Activated B cell treated with CpG ODN at 0.5 μM for 24 hours (primary cell): ENCODE measurements at regions not wholly inside any gene's neighbourhood (a gene's known extent, or its start where the extent isn't known, plus 50 kb on each side); places are given as distances from the start of the nearest gene placed in this dataset.

Source experiments
- ATAC-seq: fragments of 200-7000 bp; cut with Tn5 transposase; one replicate; pipeline ENCODE4 v1.10.0; 2021; ENCODE audit warnings: low read depth, mild to moderate bottlenecking, moderate library complexity
- CTCF ChIA-PET: fragments of 350-600 bp; sonication (Branson Sonifier 250); formaldehyde crosslinking; loops from one replicate; lab custom pipeline; 2021; ENCODE audit warnings: antibody characterized with exemption; lab: Charles Lee
- POLR2A ChIA-PET: fragments of 350-600 bp; sonication (Branson Sonifier 250); formaldehyde crosslinking; loops from one replicate; lab custom pipeline; 2021; ENCODE audit warnings: antibody characterized with exemption; lab: Charles Lee
- DNase-seq: peaks from one replicate; pipeline ENCODE4 v3.0.0; 2022
- H3K27ac Mint-ChIP-seq: one replicate; pipeline ENCODE4 v1.8.0; 2020; ENCODE audit warnings: mixed read lengths
- H3K27me3 Mint-ChIP-seq: one replicate; pipeline ENCODE4 v1.8.0; 2021; ENCODE audit warnings: mixed read lengths
- H3K36me3 Mint-ChIP-seq: one replicate; pipeline ENCODE4 v1.8.0; 2021; ENCODE audit warnings: low read depth, mixed read lengths
- H3K4me1 Mint-ChIP-seq: one replicate; pipeline ENCODE4 v1.8.0; 2021; ENCODE audit warnings: mixed read lengths
- H3K4me3 Mint-ChIP-seq: one replicate; pipeline ENCODE4 v1.8.0; 2020; ENCODE audit warnings: mild to moderate bottlenecking, mixed read lengths
- H3K9me3 Mint-ChIP-seq: one replicate; pipeline ENCODE4 v1.8.0; 2020; ENCODE audit warnings: mixed read lengths
- intact Hi-C: fragments of 100-400 bp; cut with micrococcal nuclease; formaldehyde crosslinking; loops from one replicate; pipeline ENCODE4 v1.15.1; 2024
- TF ChIP-seq, protein P1 (sequence below): fragments of 200-600 bp; IDR thresholded peaks from one replicate; pipeline ENCODE4 v1.8.0; 2022; ENCODE audit warnings: antibody characterized with exemption, mild to moderate bottlenecking

DNA sequence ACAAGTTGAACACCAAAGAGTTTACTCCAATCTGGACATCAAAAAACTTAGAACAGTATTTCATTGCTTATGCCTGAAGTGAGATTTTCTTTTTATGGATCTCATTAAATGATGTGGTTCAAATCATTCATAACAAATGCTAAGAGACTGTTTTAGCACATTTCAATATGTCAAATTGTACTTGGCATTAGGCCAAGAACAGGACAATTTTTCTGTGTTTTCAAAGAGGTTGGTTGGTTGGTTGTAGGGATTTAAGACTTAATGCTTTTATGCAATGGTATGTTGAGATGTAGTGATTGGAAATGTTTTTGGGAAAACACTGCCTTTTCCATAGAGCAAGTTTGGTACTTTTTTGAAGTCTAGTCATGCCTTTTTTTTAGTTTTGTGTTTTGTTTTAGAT is 510.4 kb downstream of the ZNF674 start:
- intact Hi-C loops: no loop called here
- TF ChIP-seq, protein P1, sequence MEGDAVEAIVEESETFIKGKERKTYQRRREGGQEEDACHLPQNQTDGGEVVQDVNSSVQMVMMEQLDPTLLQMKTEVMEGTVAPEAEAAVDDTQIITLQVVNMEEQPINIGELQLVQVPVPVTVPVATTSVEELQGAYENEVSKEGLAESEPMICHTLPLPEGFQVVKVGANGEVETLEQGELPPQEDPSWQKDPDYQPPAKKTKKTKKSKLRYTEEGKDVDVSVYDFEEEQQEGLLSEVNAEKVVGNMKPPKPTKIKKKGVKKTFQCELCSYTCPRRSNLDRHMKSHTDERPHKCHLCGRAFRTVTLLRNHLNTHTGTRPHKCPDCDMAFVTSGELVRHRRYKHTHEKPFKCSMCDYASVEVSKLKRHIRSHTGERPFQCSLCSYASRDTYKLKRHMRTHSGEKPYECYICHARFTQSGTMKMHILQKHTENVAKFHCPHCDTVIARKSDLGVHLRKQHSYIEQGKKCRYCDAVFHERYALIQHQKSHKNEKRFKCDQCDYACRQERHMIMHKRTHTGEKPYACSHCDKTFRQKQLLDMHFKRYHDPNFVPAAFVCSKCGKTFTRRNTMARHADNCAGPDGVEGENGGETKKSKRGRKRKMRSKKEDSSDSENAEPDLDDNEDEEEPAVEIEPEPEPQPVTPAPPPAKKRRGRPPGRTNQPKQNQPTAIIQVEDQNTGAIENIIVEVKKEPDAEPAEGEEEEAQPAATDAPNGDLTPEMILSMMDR: no peak
- Mint-ChIP-seq H3K4me1 (no peaks in the 10 kb centered on the region), H3K4me3 (no peak overlapping the region), H3K27ac (no peak overlapping the region), H3K9me3 (no peaks in the 10 kb centered on the region), H3K36me3 (no peaks in the 10 kb centered on the region), H3K27me3 (peaks cover 2% of the 10 kb centered on the region)
- ChIA-PET POLR2A (no interaction called here), CTCF (no interaction called here)
- no peak for DNase-seq
- no peak for ATAC-seq

DNA sequence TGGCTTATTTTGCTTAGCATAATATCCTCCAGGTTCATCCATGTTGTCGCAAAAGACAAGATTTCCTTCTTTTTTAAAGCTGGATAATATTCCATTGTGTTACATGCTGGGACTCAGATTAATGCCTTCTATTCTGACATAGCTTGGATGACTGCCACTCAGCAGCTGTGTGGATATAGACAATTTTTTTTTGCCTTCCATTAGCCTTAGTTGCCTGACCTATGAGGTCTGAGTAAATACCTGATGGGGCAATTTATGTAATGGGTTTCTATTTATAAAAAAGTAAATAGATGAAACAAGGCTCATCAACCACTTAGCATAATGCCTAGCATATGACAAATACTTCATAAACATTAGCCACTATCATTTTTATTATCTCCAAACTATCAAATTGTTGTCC is 515.4 kb downstream of the ZNF674 start:
- POLR2A ChIA-PET: no interaction called here

DNA sequence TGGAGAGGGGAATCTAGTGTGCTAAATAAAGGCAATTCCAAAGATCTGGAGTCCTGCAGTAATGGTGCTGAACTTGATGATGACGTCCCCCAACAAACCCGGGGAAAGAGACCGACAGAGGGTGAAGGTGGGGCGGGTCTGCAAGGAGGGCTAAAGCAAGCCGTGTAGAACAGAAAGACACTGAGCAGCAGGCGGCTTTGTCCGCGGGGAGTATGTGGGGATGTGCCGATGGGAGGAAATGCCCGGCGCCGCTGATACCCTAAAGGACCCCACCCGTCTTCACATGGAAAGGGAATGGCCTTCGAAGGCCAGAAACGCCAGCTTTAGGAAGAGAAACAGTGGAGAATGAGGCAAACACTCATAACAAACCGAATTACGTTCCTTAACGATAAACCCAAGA is 528.9 kb downstream of the ZNF674 start:
- TF ChIP-seq, protein P1: no peak

More for the DNA sequence above, 515.4 kb downstream of the ZNF674 start:
- CTCF ChIA-PET: no interaction called here
- Mint-ChIP-seq H3K4me1 (no peaks in the 10 kb centered on the region), H3K4me3 (no peak overlapping the region), H3K27me3 (peaks cover 3% of the 10 kb centered on the region), H3K36me3 (no peaks in the 10 kb centered on the region), H3K27ac (no peak overlapping the region), H3K9me3 (peaks cover 1% of the 10 kb centered on the region)
- TF ChIP-seq, protein P1: no peak
- DNase-seq (no peak), ATAC-seq (no peak)
- intact Hi-C loops: no loop called here

DNA sequence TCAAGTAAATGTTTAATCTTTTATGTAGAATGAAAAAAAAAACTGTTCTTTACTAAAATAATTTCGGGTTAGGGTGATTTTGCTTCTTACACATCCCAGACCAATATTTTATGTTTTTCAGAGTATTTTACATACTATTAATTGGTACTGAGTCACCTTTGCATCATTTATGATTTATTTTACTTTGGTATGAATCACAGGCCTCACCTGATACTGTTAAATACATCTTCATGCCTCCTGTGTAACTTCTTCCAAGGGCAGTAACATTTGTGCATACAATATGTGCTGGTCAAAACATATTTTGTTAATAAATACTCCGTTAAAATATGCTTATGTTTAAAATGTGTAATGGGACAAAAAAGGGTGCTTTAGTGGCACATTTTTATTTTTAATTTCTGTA is 529.6 kb downstream of the ZNF674 start:
- TF ChIP-seq, protein P1: no peak
- intact Hi-C loops: no loop called here
- no peak overlapping the region for H3K27ac Mint-ChIP-seq
- DNase-seq: no peak
- no peaks in the 10 kb centered on the region for H3K36me3 Mint-ChIP-seq
- CTCF ChIA-PET: no interaction called here
- POLR2A ChIA-PET: no interaction called here
- ATAC-seq: no peak
- H3K9me3 Mint-ChIP-seq: no peaks in the 10 kb centered on the region
- no peaks in the 10 kb centered on the region for H3K4me1 Mint-ChIP-seq
- no peak overlapping the region for H3K4me3 Mint-ChIP-seq
- peaks cover 4% of the 10 kb centered on the region for H3K27me3 Mint-ChIP-seq

More for the DNA sequence above, 528.9 kb downstream of the ZNF674 start:
- intact Hi-C loops: no loop called here
- ChIA-PET CTCF (no interaction called here), POLR2A (no interaction called here)
- H3K4me1 Mint-ChIP-seq: no peaks in the 10 kb centered on the region
- H3K27ac Mint-ChIP-seq: no peak overlapping the region
- DNase-seq: no peak
- H3K27me3 Mint-ChIP-seq: peaks cover 4% of the 10 kb centered on the region
- H3K9me3 Mint-ChIP-seq: no peaks in the 10 kb centered on the region
- H3K4me3 Mint-ChIP-seq: no peak overlapping the region
- no peak for ATAC-seq
- no peaks in the 10 kb centered on the region for H3K36me3 Mint-ChIP-seq

DNA sequence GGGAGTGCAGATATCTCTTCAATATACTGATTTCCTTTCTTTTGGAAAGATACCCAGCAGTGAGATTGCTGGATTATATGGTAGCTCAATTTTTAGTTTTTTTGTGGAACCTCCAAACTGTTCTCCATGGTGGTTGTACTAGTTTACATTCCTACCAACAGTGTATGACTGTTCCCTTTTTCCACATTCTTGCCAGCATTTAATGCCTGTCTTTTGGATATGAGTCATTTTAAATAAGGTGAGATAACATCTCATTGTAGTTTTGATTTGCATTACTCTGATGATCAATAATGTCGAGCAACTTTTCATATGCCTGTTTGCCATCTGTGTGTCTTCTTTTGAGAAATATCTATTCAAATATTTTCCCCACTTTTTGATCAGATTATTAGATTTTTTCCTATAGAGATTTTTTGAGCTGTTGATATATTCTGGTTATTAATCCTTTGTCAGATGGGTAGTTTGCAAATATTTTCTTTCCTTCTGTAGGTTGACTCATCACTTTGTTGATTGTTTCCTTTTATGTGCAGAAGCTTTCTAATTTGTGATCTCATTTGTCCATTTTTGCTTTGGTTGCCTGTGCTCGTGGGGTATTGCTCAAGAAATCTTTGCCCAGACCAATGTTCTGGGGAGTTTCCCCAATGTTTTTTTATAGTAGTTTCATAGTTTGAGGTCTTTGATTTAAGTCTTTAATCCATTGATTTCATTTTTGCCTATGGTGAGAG is 552.7 kb downstream of the ZNF674 start:
- DNase-seq: no peak
- intact Hi-C loops: no loop called here
- ChIA-PET POLR2A (no interaction called here), CTCF (no interaction called here)
- H3K27me3 Mint-ChIP-seq: no peaks in the 10 kb centered on the region
- no peak overlapping the region for H3K27ac Mint-ChIP-seq
- no peak overlapping the region for H3K4me3 Mint-ChIP-seq
- no peaks in the 10 kb centered on the region for H3K36me3 Mint-ChIP-seq
- TF ChIP-seq, protein P1: no peak
- H3K4me1 Mint-ChIP-seq: no peaks in the 10 kb centered on the region
- ATAC-seq: no peak
- peaks cover 10% of the 10 kb centered on the region for H3K9me3 Mint-ChIP-seq
